Adrenal gland (tissue), 5 donors: ENCODE measurements at regions not wholly inside any gene's neighbourhood (a gene's known extent, or its start where the extent isn't known, plus 50 kb on each side); places are given as distances from the start of the nearest gene placed in this dataset.

ENCODE experiments used
- CTCF ChIP-seq, 6 experiments: fragments of 450-650 bp in 4 of 6; fragments of 200-600 bp in 2 of 6; sonication (generic) in 1 of 6; IDR thresholded peaks; 1 replicate in 5 of 6; 2 replicates in 1 of 6; pipeline versions ENCODE4 v1.5.1 to v1.8.0; 2016 to 2021; ENCODE audit warnings: antibody characterized with exemption in 6 of 6, mild to moderate bottlenecking in 2 of 6, moderate library complexity in 1 of 6
- POLR2A ChIP-seq, 2 donors: fragments of 450-650 bp; IDR thresholded peaks; one replicate each; pipeline ENCODE4 v1.6.1; 2017; ENCODE audit warnings: antibody characterized with exemption in 2 of 2, mild to moderate bottlenecking in 2 of 2, moderate library complexity in 1 of 2
- donor health status: DM: no; HTN: no; CAD: no.

DNA sequence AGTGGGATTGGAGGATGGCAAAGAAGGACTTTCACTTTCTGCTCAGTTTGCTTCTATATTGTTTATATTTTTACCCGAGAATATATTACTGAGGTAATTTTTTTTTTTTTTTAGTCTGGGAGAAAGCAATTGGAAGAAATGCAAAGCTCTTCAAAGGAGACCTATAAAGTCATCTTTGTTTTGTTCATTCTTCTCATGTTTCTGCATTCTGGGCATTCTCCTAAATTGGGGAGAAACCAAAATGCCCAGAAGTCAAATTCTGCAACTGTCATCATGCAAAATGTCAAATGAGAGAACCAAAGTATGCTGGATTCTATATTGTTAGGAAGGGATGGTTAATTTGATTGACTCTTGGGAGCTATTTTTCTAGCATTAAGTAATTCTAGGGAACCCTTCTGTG is 168.3 kb upstream of the TSC22D2 start:
- TF ChIP-seq CTCF (IDR thresholded peaks at IDR 0.05) (no peak), POLR2A (IDR thresholded peaks at IDR 0.05) (no peak)
